ENCODE measurements at regions not wholly inside any gene's neighbourhood (a gene's known extent, or its start where the extent isn't known, plus 50 kb on each side); places are given as distances from the start of the nearest gene placed in this dataset.

DNA sequence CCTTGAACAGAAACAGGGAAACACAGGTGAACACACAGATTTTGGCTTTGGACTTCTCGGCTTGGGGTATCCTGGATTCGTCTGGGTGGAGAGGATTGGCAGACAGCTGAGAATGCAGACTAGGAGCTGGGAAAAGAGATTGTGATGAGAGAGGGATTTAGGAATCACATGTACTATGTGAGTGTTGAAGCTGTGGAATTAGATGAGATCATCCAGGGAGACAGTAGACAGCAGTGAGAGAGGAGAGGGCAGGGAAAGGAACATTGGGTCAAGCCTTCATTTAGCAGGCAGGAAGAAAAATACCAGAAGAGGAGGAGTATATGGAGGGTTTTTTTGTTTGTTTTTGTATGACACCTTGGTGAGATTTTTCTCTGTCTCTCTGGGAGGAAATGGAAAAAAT is 262.1 kb upstream of the TBL1XR1 start:
- TF ChIP-seq, protein P1, sequence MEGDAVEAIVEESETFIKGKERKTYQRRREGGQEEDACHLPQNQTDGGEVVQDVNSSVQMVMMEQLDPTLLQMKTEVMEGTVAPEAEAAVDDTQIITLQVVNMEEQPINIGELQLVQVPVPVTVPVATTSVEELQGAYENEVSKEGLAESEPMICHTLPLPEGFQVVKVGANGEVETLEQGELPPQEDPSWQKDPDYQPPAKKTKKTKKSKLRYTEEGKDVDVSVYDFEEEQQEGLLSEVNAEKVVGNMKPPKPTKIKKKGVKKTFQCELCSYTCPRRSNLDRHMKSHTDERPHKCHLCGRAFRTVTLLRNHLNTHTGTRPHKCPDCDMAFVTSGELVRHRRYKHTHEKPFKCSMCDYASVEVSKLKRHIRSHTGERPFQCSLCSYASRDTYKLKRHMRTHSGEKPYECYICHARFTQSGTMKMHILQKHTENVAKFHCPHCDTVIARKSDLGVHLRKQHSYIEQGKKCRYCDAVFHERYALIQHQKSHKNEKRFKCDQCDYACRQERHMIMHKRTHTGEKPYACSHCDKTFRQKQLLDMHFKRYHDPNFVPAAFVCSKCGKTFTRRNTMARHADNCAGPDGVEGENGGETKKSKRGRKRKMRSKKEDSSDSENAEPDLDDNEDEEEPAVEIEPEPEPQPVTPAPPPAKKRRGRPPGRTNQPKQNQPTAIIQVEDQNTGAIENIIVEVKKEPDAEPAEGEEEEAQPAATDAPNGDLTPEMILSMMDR (IDR thresholded peaks at IDR 0.05; ENCODE audit: low read depth, low read length, poor library complexity, severe bottlenecking): no peak
- TF ChIP-seq EZH2phosphoT487 (IDR thresholded peaks at IDR 0.05; ENCODE audit: borderline replicate concordance, low read length): no peak
